IMR-90 (cell line): ENCODE measurements at regions not wholly inside any gene's neighbourhood (a gene's known extent, or its start where the extent isn't known, plus 50 kb on each side); places are given as distances from the start of the nearest gene placed in this dataset.

Source experiments
- CHD1 ChIP-seq: IDR thresholded peaks from 2 replicates; pipeline ENCODE4 v1.6.1; 2012; ENCODE audit warnings: low read depth, low read length, improper control_type of control experiment
- CTCF ChIP-seq: conservative IDR thresholded peaks from 2 replicates; pipeline ENCODE4 v1.5.1; 2012; ENCODE audit warnings: mild to moderate bottlenecking, low read depth, low read length, improper control_type of control experiment
- SMC3 ChIP-seq: fragments of 150-350 bp; IDR thresholded peaks from 2 replicates; pipeline ENCODE4 v1.6.1; 2016; ENCODE audit warnings: low read depth, mild to moderate bottlenecking, antibody characterized with exemption, low read length, moderate library complexity

- TF ChIP-seq SMC3 (no peak), CHD1 (no peak), CTCF (no peak)
Measured at GRCh38 chr12:65769880-65770279, 54.4 kb upstream of the HMGA2 start.
